Common myeloid progenitor, CD34-positive (primary cell): ENCODE measurements at regions not wholly inside any gene's neighbourhood (a gene's known extent, or its start where the extent isn't known, plus 50 kb on each side); places are given as distances from the start of the nearest gene placed in this dataset.

Experiments used
- CTCF ChIA-PET: fragments of 350-600 bp; sonication (Branson Sonifier 250); formaldehyde crosslinking; loops from one replicate; lab custom pipeline; 2021; ENCODE audit warnings: antibody characterized with exemption; lab: Charles Lee
- POLR2A ChIA-PET: fragments of 350-600 bp; sonication (Branson Sonifier 250); formaldehyde crosslinking; loops from one replicate; lab custom pipeline; 2021; ENCODE audit warnings: antibody characterized with exemption; lab: Charles Lee
- DNase-seq, 3 donors: peaks; one replicate each; pipeline versions ENCODE4 v3.0.0 to v3.0.0-alpha.2; 2013
- H3K27ac ChIP-seq, 2 experiments: 1 replicate in 1 of 2; 2 replicates in 1 of 2; pipeline ENCODE4 v1.7.0; 2013; ENCODE audit warnings: inconsistent platforms in 2 of 2, low read length in 2 of 2, mild to moderate bottlenecking in 2 of 2, low read depth in 1 of 2, moderate library complexity in 1 of 2; ENCODE audit not compliant: severe bottlenecking in 2 of 2, insufficient read depth in 1 of 2, poor library complexity in 1 of 2
- H3K27me3 ChIP-seq, 5 experiments: replicated peaks in 2 of 5; 1 replicate in 3 of 5; 2 replicates in 2 of 5; pipeline versions ENCODE4 v1.6.1 to v1.7.0; 2013; ENCODE audit warnings: low read length in 4 of 5, mild to moderate bottlenecking in 2 of 5, moderate library complexity in 2 of 5, inconsistent platforms in 1 of 5; ENCODE audit not compliant: insufficient read depth in 5 of 5, control insufficient read depth in 4 of 5
- H3K36me3 ChIP-seq, 4 experiments: 1 replicate in 2 of 4; 2 replicates in 2 of 4; pipeline versions ENCODE4 v1.6.1 to v1.7.0; 2013; ENCODE audit warnings: low read length in 3 of 4, control low read depth in 1 of 4, mild to moderate bottlenecking in 1 of 4; ENCODE audit not compliant: control insufficient read depth in 4 of 4, insufficient read depth in 4 of 4
- H3K4me1 ChIP-seq, 4 experiments: 1 replicate in 3 of 4; 2 replicates in 1 of 4; pipeline versions ENCODE4 v1.6.1 to v1.7.1; 2013; ENCODE audit warnings: low read length in 3 of 4, mild to moderate bottlenecking in 3 of 4, control low read depth in 1 of 4, inconsistent platforms in 1 of 4, moderate library complexity in 1 of 4; ENCODE audit not compliant: control insufficient read depth in 4 of 4, insufficient read depth in 4 of 4; ENCODE audit errors: control extremely low read depth in 1 of 4
- H3K4me3 ChIP-seq, 7 experiments: 1 replicate in 4 of 7; 2 replicates in 3 of 7; pipeline versions ENCODE4 v1.5.1 to v1.7.0; 2013; ENCODE audit warnings: mild to moderate bottlenecking in 7 of 7, low read length in 6 of 7, moderate library complexity in 6 of 7, inconsistent platforms in 2 of 7, low read depth in 2 of 7, control low read depth in 1 of 7; ENCODE audit not compliant: insufficient read depth in 4 of 7, control insufficient read depth in 1 of 7; ENCODE audit errors: extremely low read depth in 1 of 7
- H3K9me3 ChIP-seq, 5 experiments: 1 replicate in 4 of 5; 2 replicates in 1 of 5; pipeline versions ENCODE4 v1.6.1 to v1.7.1; 2013; ENCODE audit warnings: low read length in 4 of 5, mild to moderate bottlenecking in 2 of 5, inconsistent platforms in 1 of 5, low read depth in 1 of 5, moderate library complexity in 1 of 5; ENCODE audit not compliant: control insufficient read depth in 4 of 5, insufficient read depth in 2 of 5; ENCODE audit errors: control extremely low read depth in 1 of 5
- WGBS: methylation state at CpG from one replicate; pipeline ENCODE4 v1.1.5; 2013; ENCODE audit not compliant: insufficient coverage; 5-methylcytosine and 5-hydroxymethylcytosine counted together

DNA sequence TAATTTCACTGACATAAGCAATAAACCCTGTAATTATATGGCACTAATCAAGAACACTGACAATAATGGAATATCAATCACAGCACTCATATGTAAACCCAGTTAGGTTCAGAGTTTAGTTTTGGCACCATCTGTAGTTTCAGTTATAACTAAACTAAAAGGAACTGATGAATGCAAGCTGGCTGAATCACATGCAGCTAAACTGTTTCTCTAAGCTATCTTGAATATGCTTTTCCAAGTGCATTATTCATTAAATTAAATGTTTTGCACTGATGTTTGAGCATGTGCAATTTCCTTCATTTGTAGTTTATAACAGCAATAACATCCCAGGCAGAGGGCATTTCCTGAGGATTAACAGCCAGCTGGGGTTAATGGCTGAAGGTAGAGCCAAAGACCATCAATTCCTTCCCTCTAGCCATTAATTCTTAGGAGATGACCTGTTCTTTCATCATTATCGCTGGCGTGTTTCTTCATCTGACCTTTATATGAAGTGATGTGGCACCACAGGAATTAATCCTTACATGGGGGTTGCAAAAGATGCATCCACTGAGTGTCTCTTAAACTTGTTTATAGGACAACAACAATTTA, 562.8 kb upstream of the IGFBP7 start:
- CTCF ChIA-PET: no interaction called here
- Histone ChIP-seq H3K27me3 (no peaks in the 10 kb centered on the region), H3K9me3 (no peaks in the 10 kb centered on the region), H3K4me1 (no peaks in the 10 kb centered on the region), H3K36me3 (no peaks in the 10 kb centered on the region), H3K4me3 (no peak overlapping the region), H3K27ac (no peak overlapping the region)
- no CpG with 5 or more reads among the region's 2 CpGs for WGBS
- DNase-seq: no peak
- POLR2A ChIA-PET: no interaction called here

DNA sequence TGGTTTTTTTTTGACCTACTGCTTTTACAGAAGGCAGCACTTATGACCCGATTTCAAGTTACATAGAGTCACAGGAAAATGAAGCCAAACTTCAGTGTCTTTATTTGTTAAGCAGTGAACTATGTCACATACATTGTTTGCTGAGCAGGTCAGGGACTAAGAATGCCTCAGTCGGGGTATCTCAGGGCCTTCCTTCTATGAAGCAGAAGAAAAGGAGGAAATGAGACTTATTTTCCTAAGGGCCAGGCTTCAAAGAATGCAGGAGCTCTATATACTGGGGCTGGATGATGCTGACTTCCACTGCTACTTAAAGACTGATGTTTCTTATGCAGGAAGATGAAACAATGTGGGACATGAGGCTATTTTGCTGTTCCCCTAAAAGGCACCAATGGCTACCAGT, 558.4 kb upstream of the IGFBP7 start:
- Histone ChIP-seq H3K4me3 (no peak overlapping the region), H3K4me1 (no peaks in the 10 kb centered on the region), H3K36me3 (no peaks in the 10 kb centered on the region), H3K27ac (no peak overlapping the region), H3K27me3 (no peaks in the 10 kb centered on the region), H3K9me3 (no peaks in the 10 kb centered on the region)
- ChIA-PET POLR2A (no interaction called here), CTCF (no interaction called here)
- DNase-seq: no peak
- 32% methylated on average over 2 of the region's 2 CpGs for WGBS

DNA sequence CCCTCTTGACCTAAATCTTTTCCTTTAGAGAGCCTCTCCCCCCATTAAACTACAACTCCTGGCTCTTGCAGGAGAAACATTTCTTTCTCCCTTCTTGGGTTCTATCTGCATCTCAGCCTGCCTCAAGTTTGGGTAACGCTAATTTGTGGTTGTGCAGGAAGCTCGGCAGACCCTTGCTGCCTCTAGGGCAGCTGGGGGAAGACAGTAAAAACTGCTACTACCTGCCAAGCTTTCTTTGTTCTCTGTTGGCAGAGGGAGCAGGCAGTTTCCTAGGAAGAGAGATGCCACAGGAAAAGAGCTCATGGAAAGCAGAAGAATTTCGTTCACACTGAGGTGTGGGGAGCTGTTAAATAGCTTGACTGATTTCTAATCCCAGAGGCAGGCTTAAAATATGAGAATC, 555.6 kb upstream of the IGFBP7 start:
- Histone ChIP-seq H3K9me3 (no peaks in the 10 kb centered on the region), H3K27ac (no peak overlapping the region), H3K4me1 (no peaks in the 10 kb centered on the region), H3K27me3 (no peaks in the 10 kb centered on the region), H3K4me3 (no peak overlapping the region), H3K36me3 (no peaks in the 10 kb centered on the region)
- 47% methylated on average over 2 of the region's 3 CpGs for WGBS
- CTCF ChIA-PET: no interaction called here
- DNase-seq: no peak
- POLR2A ChIA-PET: no interaction called here

DNA sequence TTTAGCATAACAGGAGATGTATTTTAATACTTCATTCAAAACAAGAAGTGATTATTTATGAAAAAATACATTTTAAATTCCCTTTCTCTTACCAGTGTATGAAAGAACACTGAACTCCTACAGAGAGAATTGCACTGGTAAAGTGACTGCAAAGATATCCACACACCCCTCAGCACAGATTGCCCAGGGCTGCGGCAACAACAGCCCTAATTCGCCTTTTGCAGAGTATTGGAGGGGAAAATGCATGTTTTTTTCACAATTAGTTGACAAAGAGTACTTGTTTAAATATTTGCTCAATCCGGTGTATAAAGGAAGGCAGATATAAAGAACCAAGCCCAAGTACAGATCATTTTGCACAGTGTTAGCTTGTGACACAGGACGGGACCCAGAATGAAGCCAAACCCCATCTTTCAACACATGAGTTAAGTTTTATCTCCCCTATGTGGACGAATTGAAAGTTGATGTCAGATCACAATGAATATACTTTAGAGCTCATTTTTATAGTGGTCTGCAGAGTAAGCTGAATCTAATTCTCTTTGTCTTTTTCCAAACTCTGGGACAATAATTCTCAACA, 551.4 kb upstream of the IGFBP7 start:
- Histone ChIP-seq H3K4me3 (no peak overlapping the region), H3K9me3 (no peaks in the 10 kb centered on the region), H3K4me1 (no peaks in the 10 kb centered on the region), H3K27ac (no peak overlapping the region), H3K27me3 (no peaks in the 10 kb centered on the region), H3K36me3 (no peaks in the 10 kb centered on the region)
- ChIA-PET POLR2A (no interaction called here), CTCF (no interaction called here)
- WGBS: no CpG with 5 or more reads among the region's 5 CpGs
- DNase-seq: no peak

DNA sequence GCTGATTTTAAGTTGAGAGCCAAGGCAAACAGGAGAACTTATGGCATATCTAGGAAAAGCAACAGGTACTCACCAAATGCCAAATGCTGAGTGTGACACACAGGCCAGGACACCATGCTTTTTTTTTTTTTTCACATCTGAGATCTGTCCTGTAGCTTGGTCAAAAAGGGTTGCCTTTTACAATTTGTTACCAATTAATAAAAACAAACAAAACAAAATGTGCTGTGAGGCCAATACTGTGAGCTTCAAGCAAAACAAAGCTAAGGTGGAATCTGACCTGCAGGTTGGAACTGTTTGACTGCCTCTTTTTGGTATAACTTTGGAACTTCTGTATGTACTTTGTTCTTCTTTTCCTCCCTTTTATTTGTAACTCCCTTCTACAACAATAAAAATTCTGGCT, 548.5 kb upstream of the IGFBP7 start:
- Histone ChIP-seq H3K27ac (no peak overlapping the region), H3K27me3 (no peaks in the 10 kb centered on the region), H3K36me3 (no peaks in the 10 kb centered on the region), H3K9me3 (no peaks in the 10 kb centered on the region), H3K4me1 (no peaks in the 10 kb centered on the region), H3K4me3 (no peak overlapping the region)
- no peak for DNase-seq
- ChIA-PET CTCF (no interaction called here), POLR2A (no interaction called here)

DNA sequence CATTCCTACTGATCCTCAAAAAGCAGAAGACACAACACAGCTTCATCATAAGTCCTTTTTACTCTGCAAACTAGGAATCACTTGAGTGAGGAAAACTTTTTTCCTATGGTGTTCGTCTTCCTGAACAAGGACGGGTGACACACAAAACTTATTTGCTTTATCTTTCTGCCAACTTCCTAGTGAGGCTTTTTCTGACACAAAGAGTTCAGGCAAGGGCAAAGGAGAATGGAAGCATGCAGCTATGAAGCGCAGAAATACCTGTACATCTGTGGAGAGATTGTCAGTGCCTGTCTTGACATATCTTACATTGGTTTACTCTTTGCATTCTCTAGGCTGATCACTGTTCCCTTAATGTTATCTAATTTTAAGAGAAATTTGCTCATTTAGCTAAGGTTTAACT, 548.0 kb upstream of the IGFBP7 start:
- H3K36me3 ChIP-seq: no peaks in the 10 kb centered on the region
- ChIA-PET POLR2A (no interaction called here), CTCF (no interaction called here)
- H3K27ac ChIP-seq: no peak overlapping the region
- DNase-seq: no peak
- WGBS: 100% methylated on average over 2 of the region's 3 CpGs
- H3K4me3 ChIP-seq: no peak overlapping the region
- H3K4me1 ChIP-seq: no peaks in the 10 kb centered on the region
- H3K9me3 ChIP-seq: no peaks in the 10 kb centered on the region
- no peaks in the 10 kb centered on the region for H3K27me3 ChIP-seq

DNA sequence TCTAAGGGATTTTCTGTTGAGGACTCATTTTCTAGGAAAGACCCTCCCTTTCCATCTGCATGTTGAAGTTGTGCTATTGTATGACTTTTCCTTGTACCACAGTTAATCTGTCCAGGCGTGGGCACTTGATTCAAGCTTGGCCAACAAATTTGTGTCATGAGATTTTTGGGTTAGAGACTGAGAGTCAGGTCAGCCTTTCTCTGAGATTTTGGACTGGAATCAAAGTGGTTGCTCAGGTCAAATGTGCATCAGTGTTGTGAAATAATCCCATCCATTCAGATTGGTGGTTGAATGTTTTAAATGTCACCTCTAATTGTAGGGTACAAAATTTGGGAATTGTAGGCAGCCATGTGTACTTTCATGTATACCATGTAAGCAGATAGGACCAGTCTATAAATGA, 545.2 kb upstream of the IGFBP7 start:
- Histone ChIP-seq H3K27ac (no peak overlapping the region), H3K4me3 (no peak overlapping the region), H3K4me1 (no peaks in the 10 kb centered on the region), H3K9me3 (no peaks in the 10 kb centered on the region), H3K27me3 (no peaks in the 10 kb centered on the region), H3K36me3 (no peaks in the 10 kb centered on the region)
- CTCF ChIA-PET: interaction anchor here (1.0 kb wide), 1 partner anchor 14 kb away, joined by 3 read pairs; no protein-coding TSS in a partner anchor
- POLR2A ChIA-PET: no interaction called here
- WGBS: 88% methylated on average over 1 of the region's 1 CpG
- no peak for DNase-seq
